ENCODE measurements at regions not wholly inside any gene's neighbourhood (a gene's known extent, or its start where the extent isn't known, plus 50 kb on each side); places are given as distances from the start of the nearest gene placed in this dataset.

GRCh38 chr10:113459626-113460280 lies 93.1 kb upstream of the HABP2 start:
- no peak for TF ChIP-seq GATA2 (IDR thresholded peaks at IDR 0.05; ENCODE audit: low read depth, low read length)
- no peak for TF ChIP-seq GATA3 (IDR thresholded peaks at IDR 0.05; ENCODE audit: low read depth, low read length)
